ENCODE measurements at regions not wholly inside any gene's neighbourhood (a gene's known extent, or its start where the extent isn't known, plus 50 kb on each side); places are given as distances from the start of the nearest gene placed in this dataset.

GRCh38 chr10:20624642-20625041 lies 272.5 kb downstream of the NEBL start:
- no peak for TF ChIP-seq CTCF (IDR thresholded peaks at IDR 0.05; ENCODE audit: borderline replicate concordance)
- H3K4me3 ChIP-seq, result no peak overlapping the region
- peaks cover 25% of the 10 kb centered on the region for H3K4me1 ChIP-seq
- no peaks in the 10 kb centered on the region for H3K27me3 ChIP-seq (ENCODE audit: low read depth)
- peak; percentile 17 for DNase-seq
- intact Hi-C loops (cut with micrococcal nuclease), result no loop called here
- no peaks in the 10 kb centered on the region for H3K36me3 ChIP-seq
- H3K9me3 ChIP-seq (replicated peaks), result peaks cover 4% of the 10 kb centered on the region
- H3K27ac ChIP-seq (replicated peaks), result peak overlapping the region; percentile 1

GRCh38 chr10:20623546-20623945 lies 273.6 kb downstream of the NEBL start:
- intact Hi-C loops (cut with micrococcal nuclease), result no loop called here

GRCh38 chr10:20622531-20623211 lies 274.4 kb downstream of the NEBL start:
- H3K36me3 ChIP-seq, result no peaks in the 10 kb centered on the region
- peaks cover 4% of the 10 kb centered on the region for H3K9me3 ChIP-seq (replicated peaks)
- H3K27ac ChIP-seq (replicated peaks), result peak overlapping the region; percentile 62
- no peak overlapping the region for H3K4me3 ChIP-seq
- no peak for DNase-seq
- peaks cover 14% of the 10 kb centered on the region for H3K4me1 ChIP-seq
- no peak for TF ChIP-seq CTCF (IDR thresholded peaks at IDR 0.05; ENCODE audit: borderline replicate concordance)
- intact Hi-C loops (cut with micrococcal nuclease), result no loop called here
- no peaks in the 10 kb centered on the region for H3K27me3 ChIP-seq (ENCODE audit: low read depth)

More at GRCh38 chr10:20623546-20623945, 273.6 kb downstream of the NEBL start:
- Histone ChIP-seq H3K36me3 (no peaks in the 10 kb centered on the region), H3K4me1 (peaks cover 23% of the 10 kb centered on the region), H3K27me3 (ENCODE audit: low read depth) (no peaks in the 10 kb centered on the region), H3K4me3 (no peak overlapping the region), H3K27ac (replicated peaks) (peak overlapping the region; percentile 62), H3K9me3 (replicated peaks) (peaks cover 4% of the 10 kb centered on the region)
- no peak for TF ChIP-seq CTCF (IDR thresholded peaks at IDR 0.05; ENCODE audit: borderline replicate concordance)
- no peak for DNase-seq

GRCh38 chr10:20620981-20621380 lies 276.1 kb downstream of the NEBL start:
- Histone ChIP-seq H3K27me3 (ENCODE audit: low read depth) (no peaks in the 10 kb centered on the region), H3K4me3 (no peak overlapping the region), H3K9me3 (replicated peaks) (no peaks in the 10 kb centered on the region), H3K36me3 (no peaks in the 10 kb centered on the region), H3K27ac (replicated peaks) (no peak overlapping the region), H3K4me1 (peaks cover 13% of the 10 kb centered on the region)
- TF ChIP-seq CTCF (IDR thresholded peaks at IDR 0.05; ENCODE audit: borderline replicate concordance), result no peak
- intact Hi-C loops (cut with micrococcal nuclease), result no loop called here
- no peak for DNase-seq

- no peak for TF ChIP-seq CTCF (IDR thresholded peaks at IDR 0.05; ENCODE audit: borderline replicate concordance)
- intact Hi-C loops (cut with micrococcal nuclease), result no loop called here
- DNase-seq, result no peak
- Histone ChIP-seq H3K4me1 (peaks cover 9% of the 10 kb centered on the region), H3K36me3 (no peaks in the 10 kb centered on the region), H3K27ac (replicated peaks) (no peak overlapping the region), H3K27me3 (ENCODE audit: low read depth) (no peaks in the 10 kb centered on the region), H3K9me3 (replicated peaks) (no peaks in the 10 kb centered on the region), H3K4me3 (no peak overlapping the region)
These were observed 279.0 kb downstream of the NEBL start for GRCh38 chr10:20618011-20618547.

Data from left ventricle myocardium inferior (tissue), 1 donor.